RWPE1 (cell line): ENCODE measurements at regions not wholly inside any gene's neighbourhood (a gene's known extent, or its start where the extent isn't known, plus 50 kb on each side); places are given as distances from the start of the nearest gene placed in this dataset.
"Not testable (repeated sequence)": the region's sequence is repeated elsewhere in the genome, so short reads cannot be mapped to it uniquely, and the experiment has no call there.

ENCODE experiments used
- CTCF ChIA-PET: fragments of 350-600 bp; sonication (Branson Sonifier 250); formaldehyde crosslinking; extraction: SDS; loops from one replicate; lab custom pipeline; 2021; lab: Yijun Ruan, JAX
- POLR2A ChIA-PET: fragments of 400-600 bp; formaldehyde crosslinking; extraction: SDS; loops from one replicate; lab custom pipeline; 2020; ENCODE audit warnings: antibody characterized with exemption; ENCODE audit not compliant: low non-redundant PET; lab: Yijun Ruan, JAX
- DNase-seq: peaks from one replicate; pipeline ENCODE4 v3.0.0; 2012; ENCODE audit warnings: low spot score
- H3K27ac ChIP-seq: fragments of 450-650 bp; 2 replicates; pipeline ENCODE4 v1.5.1; 2017

GRCh38 chr1:234801636-234802035, 191.7 kb upstream of the IRF2BP2 start:
- CTCF ChIA-PET, DNase-seq, POLR2A ChIA-PET, H3K27ac ChIP-seq: not testable (repeated sequence)

DNA sequence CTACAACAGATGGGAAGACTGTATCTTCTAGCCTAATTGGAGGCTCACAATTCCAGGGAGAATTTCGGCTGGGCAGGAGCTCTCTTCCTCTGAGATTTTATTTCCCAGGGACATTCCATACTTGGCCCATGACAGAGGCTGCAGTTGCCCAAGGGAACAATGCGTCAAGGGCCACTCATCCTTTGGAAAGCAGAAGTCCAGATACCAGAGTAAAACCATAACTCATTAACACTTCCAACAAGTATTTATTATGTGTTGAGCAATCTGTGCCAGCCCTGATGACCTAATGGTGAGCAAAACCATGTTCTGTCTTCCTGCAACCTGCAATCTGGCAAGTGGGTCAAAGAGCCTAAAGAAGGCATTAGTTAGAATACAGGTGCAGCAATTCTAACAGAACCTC, 191.2 kb upstream of the IRF2BP2 start:
- DNase-seq, POLR2A ChIA-PET, H3K27ac ChIP-seq, CTCF ChIA-PET: not testable (repeated sequence)

DNA sequence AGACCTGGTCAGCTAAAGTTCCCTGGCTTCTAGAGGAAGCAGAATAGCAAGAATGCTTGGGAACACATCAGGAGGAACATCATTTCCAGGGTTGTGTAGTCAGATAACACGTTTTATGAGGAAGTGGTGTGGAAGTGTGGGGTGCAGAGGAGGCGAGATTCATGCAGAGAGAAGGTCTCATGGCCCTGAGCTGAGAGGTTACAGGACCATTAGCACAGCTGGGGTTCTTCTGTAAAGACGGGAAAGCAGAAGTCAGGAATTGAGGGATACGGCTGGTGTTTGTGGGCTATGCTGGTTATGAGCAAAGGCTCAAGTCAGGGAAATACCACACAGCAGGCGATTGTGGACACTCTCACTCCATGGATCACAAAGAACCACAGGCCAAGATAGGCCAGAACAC, 190.6 kb upstream of the IRF2BP2 start:
- DNase-seq, H3K27ac ChIP-seq, CTCF ChIA-PET, POLR2A ChIA-PET: not testable (repeated sequence)

- CTCF ChIA-PET, POLR2A ChIA-PET, DNase-seq, H3K27ac ChIP-seq: not testable (repeated sequence)
Measured at GRCh38 chr1:234799021-234799689, 189.2 kb upstream of the IRF2BP2 start.

DNA sequence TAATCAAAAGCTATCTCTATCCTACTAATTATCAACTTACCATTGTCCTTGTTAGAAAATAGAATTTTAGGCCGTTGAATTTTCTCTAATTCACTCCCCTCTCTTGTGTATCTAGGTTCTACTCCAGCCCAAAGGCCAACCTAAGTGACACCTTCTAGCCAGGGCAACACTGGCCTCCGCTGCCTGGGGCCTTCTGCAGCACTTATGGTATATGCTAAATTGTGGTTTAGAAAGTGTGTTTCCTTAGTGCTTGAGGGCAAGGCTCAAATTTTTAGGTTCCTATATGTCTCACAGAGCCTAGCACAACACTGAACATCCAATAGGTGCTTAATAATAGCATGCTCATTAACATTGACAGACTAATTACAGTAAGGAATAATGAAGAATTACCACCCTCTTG, 187.2 kb upstream of the IRF2BP2 start:
- POLR2A ChIA-PET, CTCF ChIA-PET, H3K27ac ChIP-seq, DNase-seq: not testable (repeated sequence)

GRCh38 chr1:234796438-234796792, 186.4 kb upstream of the IRF2BP2 start:
- H3K27ac ChIP-seq, CTCF ChIA-PET, POLR2A ChIA-PET, DNase-seq: not testable (repeated sequence)

DNA sequence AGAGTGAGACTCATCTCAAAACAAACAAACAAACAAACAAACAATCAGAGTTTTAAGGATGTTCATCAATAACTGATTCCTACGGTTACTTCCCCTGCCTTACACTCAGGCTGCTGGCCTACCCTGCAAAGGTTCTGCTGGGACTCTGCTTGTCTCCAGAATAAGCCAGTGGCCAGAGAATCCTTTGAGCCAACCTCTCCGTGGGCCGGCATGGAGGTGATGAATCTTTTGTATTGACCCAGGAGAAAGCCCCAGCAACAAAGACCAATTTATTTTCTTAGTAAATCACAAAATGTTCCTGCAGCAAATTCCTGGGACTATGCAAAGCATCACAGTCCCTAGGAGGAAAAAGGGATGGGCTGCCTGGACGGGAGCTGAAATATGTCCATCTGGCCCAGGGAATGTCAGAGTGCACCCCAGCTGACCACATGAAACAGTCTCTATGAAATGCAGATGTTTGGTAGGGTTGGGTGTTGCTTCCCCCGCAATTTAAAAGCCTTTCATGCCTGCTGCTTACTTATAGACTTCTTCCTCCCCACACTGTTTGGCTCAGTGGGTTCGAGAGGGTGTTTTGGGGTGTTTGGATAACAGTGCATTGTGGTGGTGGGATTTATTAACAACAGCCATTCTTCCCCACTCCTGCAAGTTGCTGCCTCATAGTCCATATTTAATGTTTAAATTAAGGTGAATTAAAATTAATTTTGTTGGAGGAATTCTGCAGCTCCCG, 185.9 kb upstream of the IRF2BP2 start:
- H3K27ac ChIP-seq, DNase-seq, POLR2A ChIA-PET, CTCF ChIA-PET: not testable (repeated sequence)

DNA sequence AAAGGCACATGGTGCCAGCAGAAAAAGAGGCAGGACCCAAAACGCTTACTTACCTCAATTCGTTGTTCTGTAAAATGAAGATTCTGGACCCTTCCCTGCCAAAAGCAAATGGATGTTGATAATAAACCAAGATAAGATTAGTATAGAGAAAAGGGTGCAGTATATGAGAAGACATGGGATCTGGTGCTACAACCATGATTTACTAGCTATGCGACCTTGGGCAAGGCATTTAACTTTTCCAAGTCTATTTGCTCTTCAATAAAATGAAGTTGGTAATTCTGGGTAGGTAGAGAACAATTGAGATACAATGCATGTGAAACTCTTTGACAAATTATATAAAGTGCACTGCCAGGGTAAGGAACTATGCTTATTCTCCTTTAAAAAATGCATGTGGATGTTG, 185.0 kb upstream of the IRF2BP2 start:
- DNase-seq, CTCF ChIA-PET, H3K27ac ChIP-seq, POLR2A ChIA-PET: not testable (repeated sequence)

DNA sequence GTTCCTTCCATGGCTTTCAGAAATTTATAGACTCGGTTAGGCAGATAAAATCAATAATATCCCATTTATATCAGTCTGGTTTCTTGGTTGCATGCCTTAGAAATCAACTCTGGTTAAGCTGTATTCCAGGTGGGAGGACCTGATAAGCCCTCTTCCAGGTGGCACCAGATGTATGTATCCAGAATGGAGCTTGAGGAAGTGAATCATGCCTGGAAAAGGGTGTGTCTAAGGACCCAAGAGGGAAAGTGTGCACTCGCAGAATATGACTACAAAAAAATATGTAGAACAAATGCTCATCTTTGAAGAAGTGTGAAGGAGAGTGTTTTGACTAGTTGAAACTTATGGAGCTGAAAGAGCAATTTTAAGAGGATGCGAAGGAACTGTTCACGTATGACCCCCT, 184.5 kb upstream of the IRF2BP2 start:
- CTCF ChIA-PET, H3K27ac ChIP-seq, DNase-seq, POLR2A ChIA-PET: not testable (repeated sequence)

- POLR2A ChIA-PET, CTCF ChIA-PET, H3K27ac ChIP-seq, DNase-seq: not testable (repeated sequence)
Measured at GRCh38 chr1:234793924-234794323, 183.9 kb upstream of the IRF2BP2 start.

- POLR2A ChIA-PET, CTCF ChIA-PET, H3K27ac ChIP-seq, DNase-seq: not testable (repeated sequence)
Measured at GRCh38 chr1:234792221-234792864, 182.4 kb upstream of the IRF2BP2 start.

GRCh38 chr1:234791615-234792014, 181.6 kb upstream of the IRF2BP2 start:
- POLR2A ChIA-PET, DNase-seq, CTCF ChIA-PET, H3K27ac ChIP-seq: not testable (repeated sequence)

DNA sequence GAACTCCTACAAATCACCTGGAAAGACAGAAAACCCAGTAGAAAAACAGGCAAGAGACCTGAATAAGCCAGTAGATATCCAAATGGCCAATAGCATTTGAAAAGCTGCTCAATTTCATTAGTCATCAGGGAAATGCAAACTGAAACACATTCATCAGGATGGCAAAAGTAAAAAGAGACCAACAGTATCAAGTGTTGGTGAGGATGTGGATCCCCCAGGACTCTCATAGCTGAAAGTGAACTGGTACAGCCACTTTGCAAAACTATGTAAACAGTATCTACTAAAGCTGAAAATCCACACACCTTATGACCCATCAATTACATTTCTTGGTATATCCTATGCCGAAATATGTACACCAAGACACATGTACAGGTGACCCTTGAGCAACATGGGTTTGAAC, 180.4 kb upstream of the IRF2BP2 start:
- CTCF ChIA-PET, DNase-seq, H3K27ac ChIP-seq, POLR2A ChIA-PET: not testable (repeated sequence)

GRCh38 chr1:234787011-234787584, 177.1 kb upstream of the IRF2BP2 start:
- H3K27ac ChIP-seq, DNase-seq, POLR2A ChIA-PET, CTCF ChIA-PET: not testable (repeated sequence)

DNA sequence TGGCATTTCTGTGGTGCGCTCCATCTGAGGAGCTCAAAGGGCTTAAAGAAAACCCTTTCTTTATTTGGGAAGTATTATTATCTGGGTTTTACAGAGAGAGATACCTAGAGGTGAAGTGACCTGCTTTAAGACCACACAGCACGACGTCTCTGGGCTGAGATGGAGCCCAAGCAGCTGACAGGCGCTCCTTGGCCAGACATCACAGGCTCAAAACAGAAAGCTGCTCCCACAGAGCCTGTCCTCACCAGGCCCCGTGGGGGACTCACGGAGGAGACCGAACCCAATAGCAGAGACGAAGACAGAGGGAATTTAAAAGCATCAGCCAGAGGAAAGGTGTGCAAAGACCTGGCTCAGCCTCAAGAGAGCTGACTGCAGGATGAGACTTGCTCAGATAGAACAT, 175.9 kb upstream of the IRF2BP2 start:
- CTCF ChIA-PET, DNase-seq, H3K27ac ChIP-seq, POLR2A ChIA-PET: not testable (repeated sequence)

DNA sequence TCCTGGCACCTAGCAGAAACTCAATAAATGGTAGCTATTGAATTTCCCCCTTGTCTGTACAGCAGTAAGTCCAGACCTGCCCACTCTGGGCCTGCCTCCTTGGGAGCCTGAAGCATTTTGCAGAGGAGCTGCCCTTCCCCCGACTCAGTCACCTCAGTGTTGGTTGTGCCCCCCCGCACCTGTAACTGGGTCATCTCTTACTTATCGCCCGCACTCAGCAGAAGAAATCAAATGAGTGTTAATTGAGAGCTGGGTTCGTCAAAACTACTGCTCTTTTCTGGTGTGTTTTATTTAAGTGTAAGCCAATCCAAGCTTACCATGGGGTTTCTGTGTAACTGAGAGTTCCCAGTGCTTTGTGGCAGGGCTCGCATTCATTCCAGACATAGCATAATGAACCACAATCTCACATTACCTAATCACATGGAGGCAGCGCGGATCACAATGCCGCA, 175.5 kb upstream of the IRF2BP2 start:
- DNase-seq, result not testable (repeated sequence)

DNA sequence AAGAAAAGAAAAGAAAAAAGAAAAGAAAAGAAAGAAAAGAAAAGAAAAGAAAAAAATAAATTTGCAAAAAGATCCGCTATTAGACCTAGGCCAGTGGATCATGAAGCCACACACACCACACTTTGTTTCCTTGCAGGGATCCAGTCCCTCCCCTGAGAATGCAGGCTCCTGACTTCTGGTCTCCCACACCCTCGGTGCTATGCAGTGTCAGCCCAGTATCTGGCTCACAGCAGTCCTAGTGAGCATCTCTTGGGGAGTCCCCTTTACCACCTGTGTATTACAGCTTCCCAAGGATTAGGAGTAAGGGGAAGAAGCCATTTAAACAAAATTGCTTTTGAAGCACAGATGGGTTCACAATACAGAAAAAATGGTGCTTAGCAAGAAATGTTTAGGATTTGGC, 174.1 kb upstream of the IRF2BP2 start:
- CTCF ChIA-PET, result not testable (repeated sequence)

More for the DNA sequence above, 175.5 kb upstream of the IRF2BP2 start:
- CTCF ChIA-PET, H3K27ac ChIP-seq, POLR2A ChIA-PET: not testable (repeated sequence)

More for the DNA sequence above, 174.1 kb upstream of the IRF2BP2 start:
- POLR2A ChIA-PET, DNase-seq, H3K27ac ChIP-seq: not testable (repeated sequence)
